Mucosa of descending colon (tissue), 3 donors: ENCODE measurements at regions not wholly inside any gene's neighbourhood (a gene's known extent, or its start where the extent isn't known, plus 50 kb on each side); places are given as distances from the start of the nearest gene placed in this dataset.
A peak's percentile ranks its signal among the peaks of the same experiment; 100 is the strongest.
"Not testable (repeated sequence)": the region's sequence is repeated elsewhere in the genome, so short reads cannot be mapped to it uniquely, and the experiment has no call there.

Source experiments
- ATAC-seq: fragments of 200-7000 bp; cut with Tn5 transposase; one replicate; pipeline ENCODE4 v1.9.1; 2020; ENCODE audit warnings: mild to moderate bottlenecking, moderate library complexity
- DNase-seq, 3 donors: peaks; one replicate each; pipeline ENCODE4 v3.0.0-alpha.2; 2020
- H3K36me3 ChIP-seq: fragments of 200-600 bp; one replicate; pipeline ENCODE4 v1.8.0; 2021; ENCODE audit warnings: low read depth, mild to moderate bottlenecking
- H3K4me1 ChIP-seq: fragments of 200-600 bp; one replicate; pipeline ENCODE4 v1.8.0; 2021; ENCODE audit warnings: low read depth, mild to moderate bottlenecking
- H3K4me3 ChIP-seq: fragments of 200-600 bp; one replicate; pipeline ENCODE4 v1.8.0; 2021; ENCODE audit warnings: mild to moderate bottlenecking
- H3K9me3 ChIP-seq: fragments of 200-600 bp; one replicate; pipeline ENCODE4 v1.8.0; 2021; ENCODE audit warnings: mild to moderate bottlenecking
- intact Hi-C, 2 donors: fragments of 100-400 bp; cut with DNase I in 1 of 2; cut with micrococcal nuclease in 1 of 2; formaldehyde crosslinking; loops; one replicate each; pipeline versions ENCODE4 v1.11.0 to v1.11.1; 2022; cut with DNase I, micrococcal nuclease
- TF ChIP-seq, protein P1 (sequence below): fragments of 200-600 bp; IDR thresholded peaks from one replicate; pipeline ENCODE4 v1.8.0; 2022; ENCODE audit warnings: antibody characterized with exemption, mild to moderate bottlenecking
- donor health status: DM: no; HTN: no; CAD: no; lungs with moderate emphysema.
- donor health status: DM: no; HTN: no; CAD: no.
- donor health status: DM: no; HTN: yes; CAD: no.

DNA sequence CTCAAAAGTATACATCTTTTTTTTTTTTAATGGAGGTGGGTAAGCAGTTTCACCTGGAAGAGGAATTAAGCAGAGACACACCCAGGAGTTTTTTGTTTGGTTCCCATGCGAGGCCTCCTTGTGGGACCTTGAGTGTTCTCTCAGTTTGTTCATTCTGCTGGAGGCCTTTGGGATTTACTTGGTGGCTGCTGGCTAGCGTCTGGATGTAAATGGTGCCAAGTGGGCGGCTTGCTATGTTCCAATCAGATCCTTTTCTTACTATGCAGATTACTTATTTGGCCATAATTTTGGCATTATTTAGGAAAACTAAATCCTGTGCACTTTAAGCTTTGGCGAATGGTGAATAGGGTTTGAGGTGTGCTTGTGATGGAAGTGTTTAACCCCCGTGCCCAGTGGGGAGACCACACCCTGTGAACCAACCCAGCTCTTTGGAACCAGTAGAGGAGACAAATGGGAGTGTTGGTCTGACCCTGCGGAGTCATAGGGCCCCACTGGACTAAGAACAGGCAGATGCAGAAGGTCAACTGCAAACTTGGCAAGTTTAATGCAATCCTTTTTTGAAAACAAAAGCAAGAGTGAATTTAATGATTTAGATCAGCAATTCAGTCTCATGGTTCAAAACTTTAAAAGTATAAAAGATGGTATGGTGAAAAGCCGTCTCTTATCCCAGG, 79.4 kb downstream of the EBLN2 start:
- intact Hi-C loops = no loop called here
- ATAC-seq = no peak
- no peak for DNase-seq
- TF ChIP-seq, protein P1, sequence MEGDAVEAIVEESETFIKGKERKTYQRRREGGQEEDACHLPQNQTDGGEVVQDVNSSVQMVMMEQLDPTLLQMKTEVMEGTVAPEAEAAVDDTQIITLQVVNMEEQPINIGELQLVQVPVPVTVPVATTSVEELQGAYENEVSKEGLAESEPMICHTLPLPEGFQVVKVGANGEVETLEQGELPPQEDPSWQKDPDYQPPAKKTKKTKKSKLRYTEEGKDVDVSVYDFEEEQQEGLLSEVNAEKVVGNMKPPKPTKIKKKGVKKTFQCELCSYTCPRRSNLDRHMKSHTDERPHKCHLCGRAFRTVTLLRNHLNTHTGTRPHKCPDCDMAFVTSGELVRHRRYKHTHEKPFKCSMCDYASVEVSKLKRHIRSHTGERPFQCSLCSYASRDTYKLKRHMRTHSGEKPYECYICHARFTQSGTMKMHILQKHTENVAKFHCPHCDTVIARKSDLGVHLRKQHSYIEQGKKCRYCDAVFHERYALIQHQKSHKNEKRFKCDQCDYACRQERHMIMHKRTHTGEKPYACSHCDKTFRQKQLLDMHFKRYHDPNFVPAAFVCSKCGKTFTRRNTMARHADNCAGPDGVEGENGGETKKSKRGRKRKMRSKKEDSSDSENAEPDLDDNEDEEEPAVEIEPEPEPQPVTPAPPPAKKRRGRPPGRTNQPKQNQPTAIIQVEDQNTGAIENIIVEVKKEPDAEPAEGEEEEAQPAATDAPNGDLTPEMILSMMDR = no peak
- no peak overlapping the region for H3K4me3 ChIP-seq
- H3K4me1 ChIP-seq = no peaks in the 10 kb centered on the region
- H3K9me3 ChIP-seq = no peaks in the 10 kb centered on the region
- no peaks in the 10 kb centered on the region for H3K36me3 ChIP-seq

- Histone ChIP-seq H3K9me3 (no peaks in the 10 kb centered on the region), H3K36me3 (no peaks in the 10 kb centered on the region), H3K4me3 (no peak overlapping the region), H3K4me1 (no peaks in the 10 kb centered on the region)
- TF ChIP-seq, protein P1 = no peak
- ATAC-seq (no peak), DNase-seq (no peak)
- intact Hi-C loops = no loop called here
Observed at GRCh38 chr3:73141525-73141924, 80.1 kb downstream of the EBLN2 start.

GRCh38 chr3:73143401-73143800, 81.9 kb downstream of the EBLN2 start:
- ATAC-seq (no peak), DNase-seq (no peak)
- Histone ChIP-seq H3K4me1 (no peaks in the 10 kb centered on the region), H3K4me3 (no peak overlapping the region), H3K36me3 (no peaks in the 10 kb centered on the region), H3K9me3 (no peaks in the 10 kb centered on the region)
- TF ChIP-seq, protein P1 = no peak
- intact Hi-C loops = no loop called here

- Histone ChIP-seq H3K4me1 (no peaks in the 10 kb centered on the region), H3K36me3 (no peaks in the 10 kb centered on the region), H3K9me3 (no peaks in the 10 kb centered on the region), H3K4me3 (no peak overlapping the region)
- intact Hi-C loops = no loop called here
- ATAC-seq (peak; percentile 27), DNase-seq (no peak)
- TF ChIP-seq, protein P1 = no peak
Observed at GRCh38 chr3:73143821-73144237, 82.4 kb downstream of the EBLN2 start.

- Histone ChIP-seq H3K36me3 (no peaks in the 10 kb centered on the region), H3K4me3 (no peak overlapping the region), H3K9me3 (no peaks in the 10 kb centered on the region), H3K4me1 (no peaks in the 10 kb centered on the region)
- intact Hi-C loops = no loop called here
- TF ChIP-seq, protein P1 = no peak
- ATAC-seq (no peak), DNase-seq (no peak)
Observed at GRCh38 chr3:73144276-73144675, 82.8 kb downstream of the EBLN2 start.

- Histone ChIP-seq H3K36me3 (no peaks in the 10 kb centered on the region), H3K4me3 (no peak overlapping the region), H3K4me1 (no peaks in the 10 kb centered on the region), H3K9me3 (no peaks in the 10 kb centered on the region)
- TF ChIP-seq, protein P1 = no peak
- ATAC-seq (no peak), DNase-seq (no peak)
- intact Hi-C loops = no loop called here
Observed at GRCh38 chr3:73144828-73145227, 83.4 kb downstream of the EBLN2 start.

DNA sequence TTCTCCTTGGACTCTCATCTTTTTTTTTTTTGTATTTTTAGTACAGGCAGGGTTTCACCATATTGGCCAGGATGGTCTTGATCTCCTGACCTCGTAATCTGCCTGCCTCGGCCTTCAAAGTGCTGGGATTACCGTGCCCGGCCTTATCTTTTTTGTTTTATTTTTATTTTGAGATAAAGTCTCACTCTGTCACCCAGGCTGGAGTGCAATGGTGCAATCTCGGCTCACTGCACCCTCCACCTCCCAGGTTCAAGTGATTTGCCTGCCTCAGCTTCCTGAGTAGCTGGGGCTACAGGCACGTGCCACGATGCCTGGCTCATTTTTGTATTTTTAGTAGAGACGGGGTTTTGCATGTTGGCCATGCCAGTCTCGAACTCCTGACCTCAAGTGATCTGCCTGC, 86.0 kb downstream of the EBLN2 start:
- H3K9me3 ChIP-seq, ATAC-seq, H3K4me3 ChIP-seq, intact Hi-C loops, H3K36me3 ChIP-seq, DNase-seq, H3K4me1 ChIP-seq: not testable (repeated sequence)
